ENCODE measurements at regions not wholly inside any gene's neighbourhood (a gene's known extent, or its start where the extent isn't known, plus 50 kb on each side); places are given as distances from the start of the nearest gene placed in this dataset.
"Not testable (repeated sequence)": the region's sequence is repeated elsewhere in the genome, so short reads cannot be mapped to it uniquely, and the experiment has no call there.

- DNase-seq, result no peak
These were observed 971.2 kb upstream of the CDH9 start for GRCh38 chr5:28009576-28009975.

GRCh38 chr5:27996665-27997064, 958.3 kb upstream of the CDH9 start:
- DNase-seq, result no peak

GRCh38 chr5:27995867-27996266, 957.5 kb upstream of the CDH9 start:
- DNase-seq, result no peak

- no peak for DNase-seq
These were observed 939.9 kb upstream of the CDH9 start for GRCh38 chr5:27978322-27978721.

- no peak for DNase-seq
These were observed 930.8 kb upstream of the CDH9 start for GRCh38 chr5:27969157-27969556.

GRCh38 chr5:27963050-27963783, 924.8 kb upstream of the CDH9 start:
- no peak for DNase-seq

- no peak for DNase-seq
These were observed 923.8 kb upstream of the CDH9 start for GRCh38 chr5:27962198-27962597.

- no peak for DNase-seq
These were observed 908.7 kb upstream of the CDH9 start for GRCh38 chr5:27947088-27947487.

GRCh38 chr5:27944471-27944870, 906.1 kb upstream of the CDH9 start:
- DNase-seq, result no peak

GRCh38 chr5:27938989-27939388, 900.6 kb upstream of the CDH9 start:
- no peak for DNase-seq

- no peak for DNase-seq
These were observed 889.7 kb upstream of the CDH9 start for GRCh38 chr5:27928060-27928459.

- DNase-seq, result no peak
These were observed 872.8 kb upstream of the CDH9 start for GRCh38 chr5:27911216-27911615.

- no peak for DNase-seq
These were observed 870.0 kb upstream of the CDH9 start for GRCh38 chr5:27908341-27908740.

GRCh38 chr5:27906931-27907601, 868.7 kb upstream of the CDH9 start:
- no peak for DNase-seq

GRCh38 chr5:27906481-27906880, 868.1 kb upstream of the CDH9 start:
- no peak for DNase-seq

- DNase-seq, result no peak
These were observed 862.4 kb upstream of the CDH9 start for GRCh38 chr5:27900761-27901160.

- no peak for DNase-seq
These were observed 837.7 kb upstream of the CDH9 start for GRCh38 chr5:27876071-27876470.

- DNase-seq, result no peak
These were observed 836.8 kb upstream of the CDH9 start for GRCh38 chr5:27875148-27875547.

GRCh38 chr5:27868292-27868691, 829.9 kb upstream of the CDH9 start:
- no peak for DNase-seq

GRCh38 chr5:27855491-27855890, 817.1 kb upstream of the CDH9 start:
- DNase-seq, result no peak

- no peak for DNase-seq
These were observed 816.0 kb upstream of the CDH9 start for GRCh38 chr5:27854243-27854852.

- no peak for DNase-seq
These were observed 806.9 kb upstream of the CDH9 start for GRCh38 chr5:27845248-27845647.

- DNase-seq, result not testable (repeated sequence)
These were observed 798.3 kb upstream of the CDH9 start for GRCh38 chr5:27836704-27837103.

GRCh38 chr5:27832886-27833285, 794.5 kb upstream of the CDH9 start:
- DNase-seq, result no peak
